Suprapubic skin (tissue), 4 donors: ENCODE measurements at regions not wholly inside any gene's neighbourhood (a gene's known extent, or its start where the extent isn't known, plus 50 kb on each side); places are given as distances from the start of the nearest gene placed in this dataset.

Source experiments
- CTCF ChIP-seq, 2 donors: fragments of 200-600 bp in 1 of 2; fragments of 450-650 bp in 1 of 2; sonication (generic) in 1 of 2; IDR thresholded peaks; one replicate each; pipeline ENCODE4 v1.5.1; 2016 to 2019; ENCODE audit warnings: antibody characterized with exemption in 2 of 2, mild to moderate bottlenecking in 1 of 2, moderate library complexity in 1 of 2
- EP300 ChIP-seq: sonication (generic); formaldehyde crosslinking; IDR thresholded peaks from one replicate; pipeline ENCODE4 v1.6.1; 2017; ENCODE audit warnings: antibody characterized with exemption
- POLR2AphosphoS5 ChIP-seq, 3 donors: sonication (generic); formaldehyde crosslinking; IDR thresholded peaks; one replicate each; pipeline ENCODE4 v1.6.1; 2017; ENCODE audit warnings: antibody characterized with exemption in 3 of 3

GRCh38 chr2:208980321-208980720, 443.5 kb upstream of the MAP2 start:
- no peak for TF ChIP-seq CTCF (IDR thresholded peaks at IDR 0.05)
- TF ChIP-seq POLR2AphosphoS5 (IDR thresholded peaks at IDR 0.05) = no peak
- no peak for TF ChIP-seq EP300
